ENCODE measurements at regions not wholly inside any gene's neighbourhood (a gene's known extent, or its start where the extent isn't known, plus 50 kb on each side); places are given as distances from the start of the nearest gene placed in this dataset.

GRCh38 chr2:71897137-71897480 is 250.6 kb downstream of the CYP26B1 start:
- Histone ChIP-seq H3K9me2 (replicated peaks; ENCODE audit: insufficient read depth, low read length) (no peaks in the 10 kb centered on the region), H3K36me3 (ENCODE audit: low read length) (no peaks in the 10 kb centered on the region), H3K27me3 (ENCODE audit: low read length) (no peaks in the 10 kb centered on the region), H2AFZ (ENCODE audit: low read depth, low read length, severe bottlenecking) (no peak overlapping the region), H3K79me2 (ENCODE audit: insufficient read depth, low read length) (no peaks in the 10 kb centered on the region), H3K9me3 (ENCODE audit: insufficient read depth, low read length) (no peaks in the 10 kb centered on the region), H3K27ac (ENCODE audit: low read depth, low read length) (no peak overlapping the region), H3K4me3 (ENCODE audit: insufficient read depth, low read length, poor library complexity, severe bottlenecking) (no peak overlapping the region), H3K4me2 (ENCODE audit: low read depth, low read length, poor library complexity, severe bottlenecking) (no peak overlapping the region), H3K9ac (ENCODE audit: low read length) (no peak overlapping the region), H3F3A (ENCODE audit: insufficient read depth) (no peaks in the 10 kb centered on the region), H4K20me1 (ENCODE audit: low read depth, low read length) (no peaks in the 10 kb centered on the region)
- no peak for TF ChIP-seq EZH2phosphoT487 (conservative IDR thresholded peaks at IDR 0.05; ENCODE audit: low read length)
- TF ChIP-seq, protein P1, sequence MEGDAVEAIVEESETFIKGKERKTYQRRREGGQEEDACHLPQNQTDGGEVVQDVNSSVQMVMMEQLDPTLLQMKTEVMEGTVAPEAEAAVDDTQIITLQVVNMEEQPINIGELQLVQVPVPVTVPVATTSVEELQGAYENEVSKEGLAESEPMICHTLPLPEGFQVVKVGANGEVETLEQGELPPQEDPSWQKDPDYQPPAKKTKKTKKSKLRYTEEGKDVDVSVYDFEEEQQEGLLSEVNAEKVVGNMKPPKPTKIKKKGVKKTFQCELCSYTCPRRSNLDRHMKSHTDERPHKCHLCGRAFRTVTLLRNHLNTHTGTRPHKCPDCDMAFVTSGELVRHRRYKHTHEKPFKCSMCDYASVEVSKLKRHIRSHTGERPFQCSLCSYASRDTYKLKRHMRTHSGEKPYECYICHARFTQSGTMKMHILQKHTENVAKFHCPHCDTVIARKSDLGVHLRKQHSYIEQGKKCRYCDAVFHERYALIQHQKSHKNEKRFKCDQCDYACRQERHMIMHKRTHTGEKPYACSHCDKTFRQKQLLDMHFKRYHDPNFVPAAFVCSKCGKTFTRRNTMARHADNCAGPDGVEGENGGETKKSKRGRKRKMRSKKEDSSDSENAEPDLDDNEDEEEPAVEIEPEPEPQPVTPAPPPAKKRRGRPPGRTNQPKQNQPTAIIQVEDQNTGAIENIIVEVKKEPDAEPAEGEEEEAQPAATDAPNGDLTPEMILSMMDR (IDR thresholded peaks at IDR 0.05; ENCODE audit: insufficient read depth, low read length, poor library complexity, severe bottlenecking), result no peak

DNA sequence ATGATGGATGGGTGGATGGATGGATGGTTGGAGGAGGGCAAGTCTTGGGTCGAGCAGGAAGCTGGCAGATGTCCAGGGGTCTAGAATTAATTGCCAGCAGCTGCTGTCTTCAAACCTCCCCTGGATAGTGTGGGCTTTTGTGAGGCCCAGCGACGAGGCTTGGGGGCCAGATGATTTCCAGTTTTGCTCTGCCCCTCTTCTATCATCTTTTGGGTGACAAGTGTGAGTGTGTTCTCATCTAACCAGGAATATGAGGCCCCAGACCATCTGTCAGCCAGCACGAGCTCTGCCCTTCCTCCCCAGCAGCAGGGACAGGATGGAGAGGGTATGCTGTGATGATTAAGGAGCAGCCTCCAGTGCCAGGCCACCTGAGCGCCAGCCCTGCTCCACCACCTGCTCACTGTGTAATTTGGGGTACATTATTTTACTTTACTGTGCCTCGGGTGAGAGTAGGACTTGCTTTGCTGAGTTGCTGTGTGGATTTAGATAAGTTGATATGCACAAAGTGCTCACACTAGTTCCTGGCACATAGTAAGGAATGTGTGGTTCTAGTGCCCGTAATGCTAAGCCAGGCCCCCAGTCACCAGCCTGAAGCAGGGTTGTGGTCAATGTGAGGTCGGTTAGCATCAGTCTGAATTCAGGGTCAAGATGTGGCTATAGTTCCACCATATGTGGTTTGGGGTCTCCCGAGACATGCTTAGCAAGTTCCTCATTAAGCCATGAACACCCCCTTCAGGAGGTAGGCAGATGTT is 251.1 kb downstream of the CYP26B1 start:
- no peaks in the 10 kb centered on the region for H3F3A ChIP-seq (ENCODE audit: insufficient read depth)
- no peaks in the 10 kb centered on the region for H3K36me3 ChIP-seq (ENCODE audit: low read length)
- no peak overlapping the region for H3K4me2 ChIP-seq (ENCODE audit: low read depth, low read length, poor library complexity, severe bottlenecking)
- no peak overlapping the region for H2AFZ ChIP-seq (ENCODE audit: low read depth, low read length, severe bottlenecking)
- H4K20me1 ChIP-seq (ENCODE audit: low read depth, low read length), result no peaks in the 10 kb centered on the region
- H3K27ac ChIP-seq (ENCODE audit: low read depth, low read length), result no peak overlapping the region
- H3K9ac ChIP-seq (ENCODE audit: low read length), result no peak overlapping the region
- no peak overlapping the region for H3K4me3 ChIP-seq (ENCODE audit: insufficient read depth, low read length, poor library complexity, severe bottlenecking)
- H3K9me2 ChIP-seq (replicated peaks; ENCODE audit: insufficient read depth, low read length), result no peaks in the 10 kb centered on the region
- TF ChIP-seq, protein P1 (IDR thresholded peaks at IDR 0.05; ENCODE audit: insufficient read depth, low read length, poor library complexity, severe bottlenecking), result no peak
- TF ChIP-seq EZH2phosphoT487 (conservative IDR thresholded peaks at IDR 0.05; ENCODE audit: low read length), result no peak
- H3K9me3 ChIP-seq (ENCODE audit: insufficient read depth, low read length), result no peaks in the 10 kb centered on the region
- H3K27me3 ChIP-seq (ENCODE audit: low read length), result no peaks in the 10 kb centered on the region
- H3K79me2 ChIP-seq (ENCODE audit: insufficient read depth, low read length), result no peaks in the 10 kb centered on the region

GRCh38 chr2:71895320-71896161 is 252.1 kb downstream of the CYP26B1 start:
- H3K36me3 ChIP-seq (ENCODE audit: low read length), result no peaks in the 10 kb centered on the region
- no peak overlapping the region for H2AFZ ChIP-seq (ENCODE audit: low read depth, low read length, severe bottlenecking)
- H3K9ac ChIP-seq (ENCODE audit: low read length), result no peak overlapping the region
- no peak overlapping the region for H3K27ac ChIP-seq (ENCODE audit: low read depth, low read length)
- no peaks in the 10 kb centered on the region for H3K27me3 ChIP-seq (ENCODE audit: low read length)
- no peak overlapping the region for H3K4me3 ChIP-seq (ENCODE audit: insufficient read depth, low read length, poor library complexity, severe bottlenecking)
- H4K20me1 ChIP-seq (ENCODE audit: low read depth, low read length), result no peaks in the 10 kb centered on the region
- no peaks in the 10 kb centered on the region for H3K9me3 ChIP-seq (ENCODE audit: insufficient read depth, low read length)
- TF ChIP-seq, protein P1 (IDR thresholded peaks at IDR 0.05; ENCODE audit: insufficient read depth, low read length, poor library complexity, severe bottlenecking), result no peak
- no peak for TF ChIP-seq EZH2phosphoT487 (conservative IDR thresholded peaks at IDR 0.05; ENCODE audit: low read length)
- no peaks in the 10 kb centered on the region for H3K9me2 ChIP-seq (replicated peaks; ENCODE audit: insufficient read depth, low read length)
- no peaks in the 10 kb centered on the region for H3K79me2 ChIP-seq (ENCODE audit: insufficient read depth, low read length)
- no peaks in the 10 kb centered on the region for H3F3A ChIP-seq (ENCODE audit: insufficient read depth)
- no peak overlapping the region for H3K4me2 ChIP-seq (ENCODE audit: low read depth, low read length, poor library complexity, severe bottlenecking)
